NOMO-1 treated with dmso at 0.1 percent for 144 hours (cell line): ENCODE measurements at regions not wholly inside any gene's neighbourhood (a gene's known extent, or its start where the extent isn't known, plus 50 kb on each side); places are given as distances from the start of the nearest gene placed in this dataset.

Experiments
- DNase-seq: peaks from one replicate; lab custom pipeline; 2025; ENCODE audit not compliant: unreplicated experiment; lab: John Stamatoyannopoulos, UW

GRCh38 chr6:16078064-16078463 lies 50.8 kb upstream of the MYLIP start:
- no peak for DNase-seq

DNA sequence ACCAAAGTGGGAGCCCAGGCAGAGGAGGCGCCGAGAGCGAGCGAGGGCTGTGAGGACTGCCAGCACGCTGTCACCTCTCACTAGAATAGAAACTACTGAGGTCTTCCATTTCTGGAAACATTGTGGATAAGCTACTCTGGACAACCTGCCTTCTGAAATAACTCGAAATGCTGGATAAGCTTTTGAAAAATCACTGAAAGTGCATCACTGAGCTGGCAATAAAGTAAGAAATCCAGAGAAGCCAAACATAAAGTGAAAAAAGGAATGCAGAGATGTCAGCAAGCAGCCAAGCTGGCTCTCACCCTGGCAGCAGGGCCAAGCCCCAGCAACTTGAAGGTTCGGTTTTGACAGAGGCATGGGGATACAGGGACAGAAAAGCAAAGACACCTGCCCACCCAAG lies 59.2 kb upstream of the MYLIP start:
- DNase-seq, result no peak

DNA sequence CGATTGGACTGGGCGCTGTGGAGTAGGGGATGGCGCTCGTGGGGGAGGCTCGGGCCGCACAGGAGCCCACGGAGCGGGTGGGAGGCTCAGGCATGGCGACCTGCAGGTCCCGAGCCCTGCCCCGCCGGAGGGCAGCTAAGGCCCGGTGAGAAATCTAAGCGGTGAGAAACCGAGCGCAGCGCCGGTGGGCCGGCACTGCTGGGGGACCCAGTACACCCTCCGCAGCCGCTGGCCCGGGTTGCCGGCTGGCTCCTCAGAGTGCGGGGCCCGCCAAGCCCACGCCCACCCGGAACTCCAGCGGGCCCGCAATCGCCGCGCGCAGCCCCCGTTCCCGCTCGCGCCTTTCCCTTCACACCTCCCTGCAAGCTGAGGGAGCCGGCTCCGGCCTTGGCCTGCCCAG lies 59.7 kb upstream of the MYLIP start:
- DNase-seq, result no peak

- DNase-seq, result no peak
These were observed 61.3 kb upstream of the MYLIP start for GRCh38 chr6:16067568-16067967.

GRCh38 chr6:16064671-16065072 lies 64.2 kb upstream of the MYLIP start:
- no peak for DNase-seq

DNA sequence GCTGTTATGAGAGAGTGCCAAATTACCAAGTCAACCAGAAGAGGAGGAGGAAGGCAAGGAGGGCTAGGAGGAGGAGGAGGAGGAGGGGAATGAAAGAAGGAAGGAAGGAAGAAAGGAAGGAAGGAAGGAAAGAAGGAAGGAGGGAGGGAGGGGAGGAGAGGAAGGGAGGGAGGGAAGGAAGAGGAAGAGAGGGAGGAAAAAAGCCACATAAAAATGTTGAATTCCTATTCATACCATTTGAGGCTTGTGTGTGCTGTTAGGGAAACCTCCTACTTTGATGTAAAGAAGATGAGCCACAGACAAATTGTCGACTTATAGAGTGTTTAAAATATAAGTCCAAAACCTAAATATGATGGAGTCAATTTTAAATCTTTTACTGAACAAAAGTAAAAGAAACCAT lies 65.3 kb upstream of the MYLIP start:
- DNase-seq, result no peak

DNA sequence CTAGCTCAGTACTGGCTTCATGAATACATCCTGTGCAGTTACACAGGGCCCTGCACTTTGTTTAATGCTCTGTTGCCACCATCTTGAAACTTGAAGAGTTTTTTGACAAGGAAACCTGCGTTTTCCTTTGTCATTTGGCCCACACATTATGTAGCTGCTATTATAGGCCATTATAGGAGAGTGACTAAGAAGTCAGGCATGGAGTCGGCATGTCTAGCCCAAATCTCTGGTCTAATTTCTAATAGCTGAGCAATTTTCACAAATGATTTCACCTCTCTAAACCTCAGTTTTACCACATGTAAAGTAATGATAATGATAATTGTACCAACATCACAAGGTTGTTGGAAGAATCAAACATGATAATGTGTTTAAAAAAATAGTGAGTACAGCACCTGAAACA lies 67.1 kb upstream of the MYLIP start:
- DNase-seq, result no peak

DNA sequence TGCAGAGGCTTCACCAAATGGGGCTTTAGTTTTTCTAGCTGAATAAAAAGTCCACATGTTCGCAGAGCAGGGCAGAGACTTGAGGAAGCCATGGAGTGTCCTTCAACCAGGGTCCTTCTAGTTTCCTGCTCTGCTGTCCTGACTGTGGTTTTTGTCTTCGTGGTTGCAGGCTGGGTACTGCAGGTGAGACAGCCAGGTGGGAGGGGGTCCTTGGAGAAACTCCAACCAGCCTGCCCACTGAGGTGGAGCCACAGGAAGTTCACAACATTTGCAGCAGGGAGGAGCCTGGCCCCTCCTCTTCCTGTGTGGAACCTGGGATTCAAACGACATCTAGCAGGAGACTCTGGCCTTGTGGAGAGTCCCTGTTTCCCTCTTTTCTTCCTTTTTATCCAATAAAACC lies 68.8 kb upstream of the MYLIP start:
- no peak for DNase-seq

- DNase-seq, result no peak
These were observed 69.4 kb upstream of the MYLIP start for GRCh38 chr6:16059496-16059895.

- no peak for DNase-seq
These were observed 69.9 kb upstream of the MYLIP start for GRCh38 chr6:16058929-16059345.

- DNase-seq, result no peak
These were observed 70.5 kb upstream of the MYLIP start for GRCh38 chr6:16058201-16058928.

DNA sequence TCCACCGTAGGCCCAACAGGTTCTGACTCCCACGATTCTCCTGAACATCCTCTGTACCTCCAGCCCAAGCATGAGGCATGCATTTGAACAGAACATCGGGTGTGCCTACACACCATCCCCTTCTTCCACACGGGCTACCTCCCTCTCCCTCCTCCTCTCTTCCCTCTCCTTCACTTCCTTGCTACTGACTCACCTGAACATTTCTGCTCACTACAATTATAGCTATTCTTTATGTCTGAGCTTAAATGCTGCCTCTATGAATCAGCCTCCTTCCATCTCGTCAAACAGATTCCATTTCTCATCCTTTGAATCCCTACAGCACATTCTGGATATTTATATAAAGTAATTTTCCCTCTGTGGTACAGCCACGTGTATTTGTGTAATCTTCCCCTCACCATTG lies 71.4 kb upstream of the MYLIP start:
- DNase-seq, result no peak

DNA sequence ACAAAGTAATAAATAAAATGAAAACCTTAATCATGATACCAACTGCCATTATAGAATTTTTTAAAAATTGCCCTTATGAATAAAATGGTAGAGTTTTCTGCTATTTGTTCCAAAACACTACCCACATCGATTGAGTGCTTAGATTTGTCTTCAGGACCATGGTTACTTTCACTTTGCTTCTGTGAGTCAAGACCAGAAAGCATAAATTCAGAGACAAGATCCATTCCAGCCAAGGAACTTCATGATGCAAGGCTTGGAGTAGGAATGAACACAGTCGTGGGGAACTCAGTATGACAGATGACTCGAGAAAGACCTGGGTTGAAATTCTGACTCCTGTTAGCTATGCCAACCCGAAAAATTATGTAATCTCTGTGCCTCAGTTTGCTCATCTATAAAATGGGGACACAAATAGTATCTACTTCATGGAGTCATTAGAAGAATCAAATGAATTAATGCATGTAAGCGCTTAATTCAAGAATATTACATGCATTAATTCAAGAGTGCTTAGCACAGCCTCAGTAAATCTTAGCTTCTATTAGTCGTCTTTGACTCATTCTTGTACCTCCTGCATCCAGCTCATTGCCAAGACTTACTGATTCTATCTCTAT lies 72.5 kb upstream of the MYLIP start:
- no peak for DNase-seq

- no peak for DNase-seq
These were observed 73.0 kb upstream of the MYLIP start for GRCh38 chr6:16055852-16056251.

GRCh38 chr6:16049168-16049567 lies 79.7 kb upstream of the MYLIP start:
- DNase-seq, result no peak

- no peak for DNase-seq
These were observed 80.7 kb upstream of the MYLIP start for GRCh38 chr6:16048221-16048620.

DNA sequence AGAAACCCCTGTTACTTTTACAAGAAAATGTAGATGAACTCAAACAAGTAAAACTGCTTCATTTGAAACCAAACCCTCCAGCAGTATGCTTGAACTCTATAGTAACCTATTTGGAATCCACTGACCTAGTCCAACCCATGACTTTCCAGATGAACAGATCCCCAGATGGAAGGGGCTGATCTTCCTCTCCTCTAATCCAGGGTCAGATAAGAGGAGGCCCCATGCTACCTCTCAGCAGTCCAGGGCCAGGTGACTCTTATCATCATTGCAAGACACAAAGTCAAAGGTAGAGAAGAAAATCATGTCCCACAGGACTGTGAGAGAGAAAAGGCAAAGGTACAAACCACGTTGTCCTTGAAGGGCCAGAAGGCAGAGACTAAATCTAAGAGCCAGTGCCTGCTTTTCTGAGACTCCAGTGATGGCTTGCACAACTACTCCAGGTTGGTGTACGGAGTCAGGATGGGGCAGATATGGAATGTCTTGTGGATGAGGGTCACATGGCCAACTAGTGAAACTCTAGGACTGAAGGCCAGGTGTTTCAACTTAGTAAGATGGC lies 81.4 kb upstream of the MYLIP start:
- DNase-seq, result no peak

DNA sequence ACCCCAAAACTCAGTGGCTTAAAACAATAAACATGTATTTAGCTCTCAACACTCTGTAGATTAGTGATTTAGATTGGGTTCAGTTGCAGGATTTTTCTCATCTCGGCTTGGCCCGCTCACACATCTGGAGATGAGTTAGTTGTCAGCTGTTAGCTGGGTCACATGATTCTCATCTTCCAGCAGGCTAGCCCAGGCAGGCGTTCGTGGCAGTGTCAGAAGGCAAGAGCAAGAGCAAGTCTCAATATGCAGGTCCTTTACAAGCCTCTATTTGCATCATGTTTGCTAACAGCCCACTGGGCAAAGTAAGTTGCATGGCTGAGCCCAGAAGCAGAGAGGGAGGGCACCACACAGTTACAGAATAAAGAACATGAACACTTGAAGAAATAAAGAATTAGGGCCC lies 83.6 kb upstream of the MYLIP start:
- no peak for DNase-seq

- no peak for DNase-seq
These were observed 84.7 kb upstream of the MYLIP start for GRCh38 chr6:16044211-16044643.

DNA sequence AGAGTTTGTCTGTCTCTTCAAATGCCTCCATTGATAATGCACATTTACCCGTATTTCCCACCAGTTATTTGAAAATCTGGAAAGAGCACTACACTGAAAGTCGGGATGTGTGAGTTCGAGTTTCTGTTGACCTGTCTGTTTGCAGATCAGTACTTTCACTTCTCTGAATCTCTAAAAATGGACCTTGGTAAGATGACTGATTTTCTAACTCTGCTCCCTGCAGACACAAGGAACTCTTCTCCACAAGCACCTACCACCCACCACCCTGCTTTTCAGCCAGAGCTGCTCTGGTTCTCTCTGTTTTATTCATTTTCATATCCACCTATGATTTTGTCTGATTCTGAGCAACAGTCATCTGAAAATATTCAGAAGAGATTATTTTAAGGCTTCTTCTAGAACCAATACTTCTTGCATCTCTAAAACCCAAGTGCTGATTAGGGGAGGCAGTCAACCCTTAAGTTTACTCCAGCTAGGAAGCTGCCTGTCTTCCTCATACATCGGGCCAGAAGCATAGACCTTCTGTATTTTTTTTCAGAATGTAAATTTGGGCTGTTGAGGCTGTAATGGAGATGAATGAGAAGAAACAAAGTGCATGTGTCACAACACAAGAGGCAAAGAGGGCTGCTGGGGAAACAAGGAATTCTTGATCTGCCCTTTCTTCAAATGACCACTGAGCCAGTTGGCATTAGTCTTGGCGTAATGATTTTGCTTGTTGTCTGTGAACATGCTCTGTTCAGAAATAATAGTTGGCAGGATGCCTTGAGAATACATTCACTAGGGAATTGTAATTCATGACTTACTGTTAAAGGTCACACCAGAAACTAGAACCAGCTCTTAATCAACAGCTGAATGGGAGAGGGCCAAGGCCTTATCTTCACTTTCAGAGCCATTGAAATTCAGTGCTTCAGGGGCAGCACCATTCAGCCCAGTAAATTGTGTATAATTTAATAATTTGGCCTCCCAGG lies 85.4 kb upstream of the MYLIP start:
- DNase-seq, result peak; percentile 15

DNA sequence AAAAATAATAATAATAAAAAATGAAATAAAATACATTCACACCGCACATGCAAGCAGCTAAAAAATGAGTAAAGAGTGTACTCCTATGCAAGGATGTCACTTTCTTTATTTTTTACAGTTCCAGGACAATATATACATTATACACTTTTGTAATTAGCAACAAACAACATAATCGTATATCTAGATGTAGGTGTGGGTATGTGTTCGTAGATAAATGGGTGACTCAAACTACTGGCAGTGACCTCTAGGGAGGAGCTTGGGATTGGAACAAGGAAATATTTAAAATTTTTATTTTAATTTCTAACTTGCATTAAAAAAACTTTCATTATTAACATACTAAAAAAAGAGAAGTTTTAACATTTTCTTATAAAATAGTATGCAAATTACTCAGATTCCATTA lies 86.1 kb upstream of the MYLIP start:
- DNase-seq, result no peak

DNA sequence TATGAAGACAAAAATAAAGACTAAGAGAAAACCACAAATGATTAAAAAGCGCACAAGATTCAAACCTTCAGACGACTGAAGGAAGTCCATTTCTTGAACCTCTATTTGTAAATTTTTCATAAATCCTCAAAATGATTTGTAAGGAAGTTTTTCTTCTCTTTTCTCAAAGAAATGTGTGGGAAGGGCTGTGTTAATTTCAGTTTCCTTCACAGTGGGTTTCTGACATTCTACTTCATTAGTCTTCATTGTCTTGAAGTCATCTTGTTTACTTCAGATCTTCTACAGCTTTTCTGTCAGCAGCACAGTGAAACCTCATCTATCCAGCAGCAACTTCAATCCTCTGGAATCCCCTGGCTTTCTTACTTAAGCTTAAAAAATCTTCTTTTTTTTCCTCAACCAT lies 87.6 kb upstream of the MYLIP start:
- no peak for DNase-seq
